Neural progenitor cell (in vitro differentiated cells): ENCODE measurements at regions not wholly inside any gene's neighbourhood (a gene's known extent, or its start where the extent isn't known, plus 50 kb on each side); places are given as distances from the start of the nearest gene placed in this dataset.

Experiments
- EZH2 ChIP-seq: fragments of 200-600 bp; sonication (generic); IDR thresholded peaks from 2 replicates; pipeline ENCODE4 v1.6.1; 2017; ENCODE audit warnings: antibody characterized with exemption, mild to moderate bottlenecking, moderate library complexity
- EZH2phosphoT487 ChIP-seq: fragments of 200-600 bp; sonication (generic); IDR thresholded peaks from 2 replicates; pipeline ENCODE4 v1.6.1; 2017; ENCODE audit warnings: antibody characterized with exemption
- TF ChIP-seq, protein P1 (sequence below): fragments of 200-600 bp; sonication (generic); IDR thresholded peaks from 2 replicates; pipeline ENCODE4 v1.5.1; 2017; ENCODE audit warnings: antibody characterized with exemption, mild to moderate bottlenecking

DNA sequence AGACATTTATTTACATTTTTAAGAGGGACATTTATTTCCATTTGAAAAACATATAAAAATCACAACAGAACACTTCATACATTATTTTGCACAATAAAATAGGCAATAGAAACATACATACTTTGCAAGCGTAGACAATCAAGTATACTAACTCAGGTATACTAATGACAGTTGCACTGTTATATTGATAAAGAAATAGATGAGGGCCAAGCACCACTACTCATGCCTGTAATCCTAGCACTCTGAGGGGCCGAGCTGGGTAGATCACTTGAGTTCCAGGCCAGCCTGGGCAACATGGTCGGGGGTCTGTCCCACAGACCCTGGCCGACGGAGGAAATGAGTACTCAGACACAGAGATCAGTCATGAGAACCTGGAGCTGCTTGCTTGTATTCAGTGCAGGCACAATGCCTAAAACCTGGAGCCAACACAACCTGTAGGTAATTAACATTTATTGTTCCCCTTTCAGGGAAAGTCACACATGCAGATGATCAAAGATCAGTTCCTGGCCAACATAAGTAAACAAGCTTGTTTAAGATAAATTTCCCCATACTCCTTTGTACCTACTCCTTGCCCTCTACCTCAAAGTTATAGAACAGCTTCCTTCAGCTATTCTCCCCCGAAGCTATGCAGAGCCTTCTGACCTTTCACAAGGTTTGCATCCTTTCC is 1960.2 kb downstream of the SUCLG1 start:
- TF ChIP-seq, protein P1, sequence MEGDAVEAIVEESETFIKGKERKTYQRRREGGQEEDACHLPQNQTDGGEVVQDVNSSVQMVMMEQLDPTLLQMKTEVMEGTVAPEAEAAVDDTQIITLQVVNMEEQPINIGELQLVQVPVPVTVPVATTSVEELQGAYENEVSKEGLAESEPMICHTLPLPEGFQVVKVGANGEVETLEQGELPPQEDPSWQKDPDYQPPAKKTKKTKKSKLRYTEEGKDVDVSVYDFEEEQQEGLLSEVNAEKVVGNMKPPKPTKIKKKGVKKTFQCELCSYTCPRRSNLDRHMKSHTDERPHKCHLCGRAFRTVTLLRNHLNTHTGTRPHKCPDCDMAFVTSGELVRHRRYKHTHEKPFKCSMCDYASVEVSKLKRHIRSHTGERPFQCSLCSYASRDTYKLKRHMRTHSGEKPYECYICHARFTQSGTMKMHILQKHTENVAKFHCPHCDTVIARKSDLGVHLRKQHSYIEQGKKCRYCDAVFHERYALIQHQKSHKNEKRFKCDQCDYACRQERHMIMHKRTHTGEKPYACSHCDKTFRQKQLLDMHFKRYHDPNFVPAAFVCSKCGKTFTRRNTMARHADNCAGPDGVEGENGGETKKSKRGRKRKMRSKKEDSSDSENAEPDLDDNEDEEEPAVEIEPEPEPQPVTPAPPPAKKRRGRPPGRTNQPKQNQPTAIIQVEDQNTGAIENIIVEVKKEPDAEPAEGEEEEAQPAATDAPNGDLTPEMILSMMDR, result no peak
- TF ChIP-seq EZH2 (no peak), EZH2phosphoT487 (no peak)
